HG03520 (cell line): ENCODE measurements at regions not wholly inside any gene's neighbourhood (a gene's known extent, or its start where the extent isn't known, plus 50 kb on each side); places are given as distances from the start of the nearest gene placed in this dataset.
"Not testable (repeated sequence)": the region's sequence is repeated elsewhere in the genome, so short reads cannot be mapped to it uniquely, and the experiment has no call there.

Experiments used
- ATAC-seq: cut with Tn5 transposase; IDR thresholded peaks from one replicate; pipeline ENCODE4 v1.9.1; 2021; ENCODE audit warnings: mild to moderate bottlenecking, moderate library complexity; ENCODE audit not compliant: unreplicated experiment

DNA sequence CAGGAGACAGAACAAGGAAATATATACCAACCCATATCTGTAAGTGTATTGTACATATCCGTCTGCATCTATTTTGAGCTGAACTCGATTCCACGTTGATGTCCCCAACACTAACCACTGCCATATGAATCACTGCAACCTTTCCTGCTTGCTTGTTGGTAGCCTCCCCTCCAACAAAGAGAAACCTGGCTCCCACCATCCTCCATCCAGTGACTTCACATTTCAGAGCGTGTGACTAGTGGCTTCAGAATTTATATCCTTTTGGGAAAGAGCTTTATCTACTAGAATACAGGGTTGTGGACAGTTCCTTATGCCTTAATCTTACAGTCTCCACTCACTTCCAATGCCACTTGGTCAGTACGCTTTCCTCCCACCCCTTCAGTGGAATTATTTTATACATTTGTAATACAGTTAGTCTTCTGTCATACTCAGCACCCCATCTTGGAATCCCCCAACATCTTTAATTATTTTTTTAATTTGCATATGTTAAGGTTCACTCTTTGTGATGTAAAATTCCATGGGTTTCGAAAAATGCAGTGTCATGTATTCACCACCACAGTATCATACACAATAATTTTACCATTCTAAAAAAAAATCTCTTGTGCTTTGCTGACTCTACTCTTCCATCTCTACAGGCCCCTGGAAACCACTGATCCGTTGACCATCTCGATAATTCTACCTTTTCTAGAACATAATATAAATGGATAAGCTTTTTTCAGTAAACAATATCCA, 264.7 kb downstream of the BCL2L11 start:
- not testable (repeated sequence) for ATAC-seq

DNA sequence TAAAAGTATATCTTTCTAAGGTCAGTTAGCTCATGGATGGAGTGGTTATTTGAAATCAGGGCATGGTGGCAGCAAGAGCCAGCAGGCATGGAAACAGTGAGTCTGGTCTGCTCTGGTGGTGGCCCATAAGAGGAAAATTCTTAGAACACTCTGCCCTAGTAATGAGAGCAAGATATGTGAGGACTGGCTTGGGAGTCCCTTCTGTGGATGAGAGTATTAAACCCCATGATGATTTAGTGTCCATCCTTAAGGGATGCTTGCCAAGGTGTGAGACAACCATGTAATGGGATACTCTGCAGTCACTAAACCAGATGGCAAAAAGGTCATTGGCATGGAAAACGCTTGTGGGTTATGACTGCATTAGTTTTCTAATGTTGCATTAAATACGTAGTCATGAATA, 269.9 kb downstream of the BCL2L11 start:
- not testable (repeated sequence) for ATAC-seq

DNA sequence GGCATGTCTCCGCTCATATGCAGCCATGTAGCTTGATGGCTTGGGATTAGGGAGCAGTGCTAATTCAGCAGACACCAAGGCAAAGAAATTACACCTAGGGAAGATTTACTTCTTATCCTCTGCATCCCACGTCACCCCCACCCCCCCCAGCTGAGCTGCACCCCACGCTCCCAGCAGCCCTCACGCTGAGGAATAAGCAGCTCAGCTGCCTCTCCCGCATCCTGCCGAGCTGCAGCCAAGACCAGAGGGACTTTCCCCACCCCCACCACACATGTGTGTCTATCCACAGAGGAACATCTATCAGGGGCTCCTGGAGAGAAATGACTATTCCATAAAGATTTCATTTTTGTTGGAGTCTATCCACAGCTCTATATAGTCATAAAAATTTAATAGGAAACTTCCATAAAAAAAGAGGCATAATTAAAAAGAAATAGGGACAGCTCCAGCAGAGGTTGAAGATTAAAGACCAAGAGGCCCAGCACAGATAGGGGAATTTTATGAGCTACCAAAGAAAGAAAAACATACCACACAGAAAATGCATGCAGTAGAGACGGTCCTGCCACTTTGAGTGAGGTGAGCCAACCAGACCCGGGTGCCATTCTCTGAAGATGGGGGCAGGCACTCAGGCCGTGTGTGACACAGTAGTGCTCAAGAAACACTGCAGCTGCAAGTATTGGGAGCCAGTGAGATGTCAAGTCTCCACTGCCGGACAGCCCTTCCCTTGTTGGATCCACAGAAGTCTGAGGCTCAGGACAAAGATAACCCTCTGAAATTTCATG, 274.8 kb downstream of the BCL2L11 start:
- not testable (repeated sequence) for ATAC-seq

DNA sequence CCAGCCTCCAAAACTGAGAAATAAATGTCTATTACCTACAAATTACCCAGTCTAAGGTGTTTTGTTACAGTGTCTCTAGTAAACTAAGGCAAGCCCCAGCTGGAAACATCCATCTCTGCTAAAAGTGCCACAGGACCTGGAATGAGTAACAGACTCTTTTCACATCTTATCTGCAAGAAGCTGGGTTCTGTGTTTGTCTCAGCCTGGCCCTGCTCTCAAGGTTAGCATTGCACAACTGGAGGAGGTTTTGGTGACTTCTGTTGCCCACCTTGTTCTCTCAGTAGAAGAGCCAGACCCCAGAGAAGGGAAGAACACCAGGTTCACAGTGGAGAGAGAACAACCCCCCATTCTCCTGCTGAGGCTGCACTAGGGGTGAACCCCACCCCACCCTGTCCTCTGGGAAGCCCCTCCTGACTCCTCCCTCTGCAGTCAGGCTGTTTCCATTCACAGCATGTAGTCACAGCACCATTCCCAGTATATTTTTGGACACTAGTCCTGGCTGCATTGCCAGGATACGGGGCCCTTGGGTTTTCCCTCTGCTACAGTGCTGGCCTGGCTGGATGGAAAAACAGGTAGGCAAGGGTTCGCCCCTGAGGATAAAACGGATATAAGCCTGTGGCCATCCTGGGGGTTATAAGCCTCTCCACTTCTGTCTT, 280.0 kb downstream of the BCL2L11 start:
- not testable (repeated sequence) for ATAC-seq

DNA sequence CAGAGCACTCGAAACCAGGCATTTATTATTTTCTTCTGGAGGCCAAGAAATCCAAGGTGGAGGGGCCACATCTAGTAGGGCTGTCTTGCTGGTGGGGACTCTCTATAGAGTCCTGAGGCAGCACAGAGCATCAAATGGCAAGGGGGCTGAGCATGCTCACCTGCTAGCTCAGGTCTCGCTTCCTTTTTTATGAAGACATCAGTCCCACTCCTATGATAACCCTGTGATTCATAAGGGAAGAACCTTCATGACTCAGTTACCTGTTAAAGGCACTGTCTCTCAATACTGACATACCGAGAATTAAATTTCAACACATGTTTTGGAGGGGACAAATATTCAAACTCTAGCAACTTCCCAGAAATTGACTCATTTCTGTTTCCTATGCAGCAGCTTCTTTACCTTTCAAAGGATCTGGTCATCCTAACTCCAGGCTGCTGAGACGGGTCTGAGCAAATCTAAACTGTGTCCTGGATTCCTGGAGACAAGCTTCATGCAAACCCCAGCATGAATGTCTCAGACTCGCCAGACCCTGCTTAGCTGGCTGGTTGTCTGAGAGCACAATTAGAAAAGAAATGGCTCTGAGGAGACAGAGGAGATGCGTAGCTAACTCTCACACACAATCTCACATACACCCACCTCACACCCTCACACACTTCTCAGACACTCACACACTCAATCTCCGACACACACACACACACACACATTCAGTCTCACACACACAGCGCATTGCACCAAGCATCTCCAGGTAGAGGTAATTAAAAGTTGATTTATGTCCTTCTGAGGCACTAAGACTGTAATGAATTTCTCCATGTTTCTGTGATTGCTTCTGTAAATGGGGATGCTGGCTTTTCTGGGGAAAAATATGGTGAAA, 280.8 kb downstream of the BCL2L11 start:
- not testable (repeated sequence) for ATAC-seq

DNA sequence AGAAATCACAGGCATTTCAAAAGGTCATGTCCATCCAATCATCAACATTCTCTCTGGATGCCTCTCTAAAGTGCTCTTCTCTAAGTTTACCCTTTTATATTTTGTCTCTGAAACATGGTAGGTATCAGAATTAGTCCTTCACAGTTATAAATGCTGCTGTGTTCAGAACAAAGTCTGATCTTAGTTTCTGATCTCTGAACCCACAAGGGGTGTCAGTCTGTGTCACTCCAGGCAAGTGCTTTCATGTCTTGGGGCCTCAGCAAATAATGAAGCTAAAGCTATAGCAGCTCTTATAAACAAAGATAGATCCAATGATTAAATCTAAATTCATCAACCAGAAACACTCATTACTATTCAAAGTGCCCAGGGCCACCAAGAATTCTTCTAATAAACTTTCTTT, 281.7 kb downstream of the BCL2L11 start:
- not testable (repeated sequence) for ATAC-seq

DNA sequence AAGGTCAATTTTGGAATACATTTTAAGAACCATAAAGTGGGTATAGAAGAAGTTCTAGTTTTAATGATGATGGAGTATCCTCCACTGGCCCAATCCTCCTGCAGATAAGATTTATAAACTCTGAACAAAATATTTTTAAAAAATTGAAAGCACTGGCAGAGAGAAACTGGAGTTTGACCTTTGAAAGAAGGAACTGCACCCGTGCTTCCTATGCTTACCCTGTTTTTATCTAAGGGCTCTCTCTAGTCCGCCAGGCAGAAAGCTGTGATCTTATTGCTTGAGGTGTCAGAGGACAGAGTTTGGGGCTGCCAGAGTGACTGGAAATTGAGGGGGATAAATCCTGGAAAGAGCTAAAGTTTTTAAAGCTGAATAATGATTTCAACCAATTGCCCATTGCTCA, 282.6 kb downstream of the BCL2L11 start:
- ATAC-seq, result not testable (repeated sequence)

DNA sequence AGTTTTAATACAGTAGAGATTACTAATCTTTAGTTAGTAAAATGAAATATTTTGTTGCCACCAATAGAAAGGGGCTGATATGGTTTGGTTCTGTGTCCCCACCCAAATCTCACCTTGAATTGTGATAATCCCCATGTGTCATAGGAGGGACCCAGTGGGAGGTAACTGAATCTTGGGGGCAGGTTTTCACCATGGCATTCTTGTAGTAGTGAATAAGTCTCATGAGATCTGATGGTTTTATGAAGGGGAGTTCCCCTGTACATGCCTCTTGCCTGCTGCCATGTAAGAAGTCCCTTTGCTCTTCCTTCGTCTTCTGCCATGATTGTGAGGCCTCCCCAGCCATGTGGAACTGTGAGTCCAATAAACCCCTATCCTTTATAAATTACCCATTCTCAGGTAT, 285.9 kb downstream of the BCL2L11 start:
- ATAC-seq, result not testable (repeated sequence)

DNA sequence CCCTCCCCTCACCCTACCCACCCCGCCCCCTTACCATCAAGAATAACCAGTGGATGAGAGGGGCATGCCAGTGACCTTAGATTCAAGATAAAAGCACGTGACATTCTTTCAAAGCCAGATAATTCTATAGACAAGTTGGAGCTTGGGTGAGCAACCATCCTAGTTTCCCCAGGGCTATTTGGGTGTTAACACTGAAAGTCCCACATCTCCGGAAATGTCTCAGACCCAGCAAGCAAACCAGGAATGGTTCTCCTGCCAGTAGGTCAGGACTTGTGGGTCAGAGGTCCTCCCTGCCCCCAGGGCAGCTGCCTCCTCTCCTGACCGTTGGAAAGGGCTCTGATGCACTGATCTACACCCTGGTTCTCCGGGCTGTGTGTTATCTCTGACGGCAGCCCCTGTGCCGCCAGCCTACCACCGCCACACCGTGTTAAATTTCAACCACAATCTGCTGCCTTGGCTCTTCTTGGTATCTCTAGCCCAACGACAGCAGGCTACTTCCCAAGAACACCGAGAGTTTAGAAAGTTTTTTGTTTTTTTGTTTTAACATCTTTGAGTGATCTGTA, 287.0 kb downstream of the BCL2L11 start:
- ATAC-seq, result not testable (repeated sequence)

DNA sequence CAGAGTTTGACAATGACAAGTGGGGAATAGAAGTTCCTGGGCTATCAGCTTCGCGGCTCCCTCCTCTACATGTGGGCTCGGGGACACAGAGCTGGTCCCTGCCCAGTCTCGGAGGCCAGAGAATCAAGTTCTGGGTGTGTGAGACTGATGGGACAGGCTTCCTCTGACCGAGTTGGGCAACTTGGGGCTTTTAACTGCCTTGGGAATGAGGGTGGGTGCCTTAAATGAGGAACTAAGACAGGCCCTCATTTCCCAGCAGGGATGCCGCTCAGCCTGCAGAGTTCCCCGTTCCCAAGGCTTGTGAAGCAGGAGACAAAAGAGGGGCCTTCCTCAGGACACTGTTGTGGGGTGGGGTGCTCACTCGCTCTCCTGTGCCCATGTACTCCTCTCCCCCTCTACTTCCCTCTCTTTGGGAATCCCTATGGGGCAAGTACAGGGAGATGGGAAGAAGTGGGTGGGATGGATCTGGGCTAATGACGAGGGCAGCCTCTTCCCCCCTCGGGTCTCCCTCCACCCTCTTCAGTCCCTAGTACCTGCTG, 290.2 kb downstream of the BCL2L11 start:
- not testable (repeated sequence) for ATAC-seq

DNA sequence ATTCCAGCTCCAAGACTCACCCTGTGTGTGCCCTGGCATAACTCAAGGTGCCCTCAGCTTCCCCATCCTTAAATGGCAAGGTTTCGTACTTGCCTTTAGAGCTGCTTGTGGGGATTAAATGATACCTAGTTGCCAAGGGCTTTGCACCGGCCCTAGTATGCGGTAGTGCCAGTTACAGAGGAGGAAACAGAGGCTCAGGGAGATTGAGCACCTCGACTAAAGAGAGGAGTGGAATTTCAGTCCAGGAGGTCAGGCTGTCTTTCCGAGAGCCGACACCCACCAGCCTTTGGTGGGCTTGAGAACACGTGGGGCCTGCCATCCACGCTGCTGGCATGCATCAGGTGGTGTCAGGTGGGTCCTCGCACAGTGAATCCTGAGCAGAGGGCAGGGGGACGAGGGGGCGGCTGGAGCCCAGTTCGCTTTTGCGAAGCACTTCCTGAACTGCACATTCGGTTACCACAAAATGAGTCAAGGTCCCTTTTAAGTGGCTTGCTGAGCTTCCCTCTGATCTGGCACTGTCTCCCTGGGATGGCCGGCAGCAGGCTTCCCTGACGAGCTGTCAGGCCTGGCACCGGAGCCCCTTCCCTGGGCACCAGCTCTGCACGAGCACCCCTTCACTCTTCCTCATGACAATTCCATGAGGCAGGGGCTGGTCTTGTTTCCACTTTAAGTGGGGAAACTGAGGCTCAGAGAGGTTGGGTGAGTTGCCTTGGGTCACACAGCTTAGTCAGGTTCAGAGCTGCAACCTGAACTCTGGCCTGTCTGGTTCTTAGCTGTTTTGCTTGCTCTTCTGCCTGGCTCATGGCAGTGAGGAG, 291.4 kb downstream of the BCL2L11 start:
- not testable (repeated sequence) for ATAC-seq

DNA sequence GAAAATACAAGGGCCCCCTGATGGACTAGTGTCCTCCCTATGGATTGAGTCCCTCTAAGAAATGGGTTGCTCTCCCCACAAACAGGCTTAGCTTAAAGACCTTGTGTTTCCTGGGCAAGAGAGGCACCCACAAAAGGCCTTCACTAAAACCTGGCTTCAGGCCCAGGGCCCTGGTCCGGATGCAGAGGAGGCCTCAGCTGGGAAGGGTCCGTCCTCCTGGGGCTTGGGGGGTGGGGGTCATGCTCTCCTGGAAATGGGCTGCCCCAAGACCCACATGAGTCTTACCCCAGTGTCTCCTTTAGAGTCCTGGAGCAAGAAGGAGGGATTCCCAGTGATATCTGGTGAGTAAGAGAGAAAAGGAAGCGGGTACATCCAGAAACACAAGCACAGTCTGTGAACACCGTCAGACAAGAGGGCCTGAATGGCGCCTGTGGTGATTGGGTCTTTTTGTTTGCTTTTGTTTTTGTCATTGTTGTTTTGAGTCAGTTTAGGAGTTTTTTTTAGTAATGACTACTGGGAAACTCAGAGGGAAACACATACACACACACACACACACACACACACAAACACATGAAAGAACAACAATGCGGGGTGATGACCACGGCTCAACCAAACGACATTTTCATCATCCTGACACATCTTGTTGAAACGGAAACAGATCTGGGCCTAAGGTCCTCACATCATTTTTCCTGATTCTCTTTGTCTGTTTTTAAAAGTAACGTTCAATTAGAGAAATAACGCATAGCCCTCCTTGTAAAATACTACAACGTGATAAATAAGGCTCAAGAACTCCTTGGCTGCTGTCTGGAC, 292.3 kb downstream of the BCL2L11 start:
- not testable (repeated sequence) for ATAC-seq

DNA sequence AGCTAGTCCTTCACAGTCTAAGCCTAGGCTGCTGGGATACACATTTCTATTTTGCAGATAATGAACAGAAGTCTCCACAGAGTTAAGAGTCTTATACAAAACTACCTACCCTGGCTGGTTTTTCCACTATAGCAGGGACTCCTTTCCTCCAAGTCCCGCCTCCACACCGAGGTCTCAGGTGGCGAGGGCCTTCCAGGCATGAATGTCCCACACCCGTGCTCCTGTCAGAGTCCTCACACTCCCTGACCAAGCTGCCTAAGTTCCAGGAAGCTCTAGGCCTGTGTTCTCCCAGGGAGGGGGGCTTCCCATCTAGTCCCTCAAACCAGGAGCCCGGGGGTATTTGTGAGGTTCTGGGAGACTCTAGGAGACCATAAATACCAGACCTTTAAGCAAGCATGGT, 293.2 kb downstream of the BCL2L11 start:
- ATAC-seq, result not testable (repeated sequence)

DNA sequence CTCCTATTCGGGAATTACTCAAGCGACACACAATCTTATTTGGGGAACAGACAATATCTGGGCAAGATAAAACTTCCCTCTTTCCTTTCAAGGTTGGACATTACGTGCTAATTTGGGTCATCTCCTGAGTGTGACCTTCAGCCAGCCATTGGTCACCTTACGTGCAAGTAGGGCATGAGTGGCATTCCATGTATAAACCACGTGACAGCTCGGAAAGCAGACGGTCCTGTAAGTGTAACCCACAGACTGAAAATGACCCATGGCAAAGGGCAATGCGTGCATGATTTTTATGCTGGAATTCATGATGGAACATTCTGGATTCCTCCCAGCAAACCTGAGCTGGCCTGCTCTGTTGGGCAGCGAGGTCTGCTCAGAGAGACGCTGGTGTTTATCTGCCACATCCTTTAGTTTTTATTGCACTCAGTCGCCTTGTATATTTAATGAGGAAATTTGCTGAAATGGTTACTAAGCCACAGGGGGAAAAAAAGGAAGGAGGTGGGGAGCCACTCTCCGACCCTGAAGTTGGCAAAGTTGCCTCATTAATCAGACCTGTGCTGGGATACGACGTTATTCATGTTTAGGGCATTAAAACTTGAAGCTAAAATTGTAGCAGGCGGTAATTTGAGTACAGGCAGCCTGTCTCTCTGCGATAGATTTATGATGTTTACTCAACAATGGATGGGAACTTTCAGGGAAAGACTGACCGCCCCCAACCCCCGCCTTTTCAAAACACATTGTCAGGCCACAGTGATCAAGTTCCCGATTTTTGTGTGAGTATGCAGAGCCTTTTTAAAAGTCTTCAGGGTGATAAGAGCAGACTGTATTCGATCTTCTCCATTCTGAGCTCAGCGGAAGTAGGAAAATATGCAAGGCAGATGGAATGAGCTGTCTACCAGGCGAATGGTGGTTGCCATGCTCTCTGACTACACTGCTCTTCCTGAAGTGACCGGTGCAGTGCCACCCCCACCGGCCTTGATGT, 295.3 kb downstream of the BCL2L11 start:
- ATAC-seq, result not testable (repeated sequence)

DNA sequence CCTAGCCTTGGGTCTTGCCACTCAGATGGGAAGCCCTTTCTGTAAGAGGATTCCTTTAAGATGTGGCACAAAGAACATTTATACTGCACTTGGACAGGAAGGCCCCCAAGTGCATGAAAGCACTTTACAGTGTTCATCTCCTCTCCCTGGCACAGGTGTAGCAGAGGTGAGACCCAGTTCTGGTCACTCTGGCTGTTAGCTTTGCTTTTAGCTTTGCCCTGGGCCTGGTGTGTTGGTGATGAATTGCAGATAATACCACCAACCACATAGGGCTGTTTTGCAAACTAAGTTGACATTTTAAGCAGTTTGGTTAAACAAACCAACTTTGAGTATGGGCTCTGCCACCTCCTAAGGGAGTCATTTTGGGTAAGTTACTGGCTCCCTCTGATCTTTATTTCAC, 296.3 kb downstream of the BCL2L11 start:
- ATAC-seq, result not testable (repeated sequence)

DNA sequence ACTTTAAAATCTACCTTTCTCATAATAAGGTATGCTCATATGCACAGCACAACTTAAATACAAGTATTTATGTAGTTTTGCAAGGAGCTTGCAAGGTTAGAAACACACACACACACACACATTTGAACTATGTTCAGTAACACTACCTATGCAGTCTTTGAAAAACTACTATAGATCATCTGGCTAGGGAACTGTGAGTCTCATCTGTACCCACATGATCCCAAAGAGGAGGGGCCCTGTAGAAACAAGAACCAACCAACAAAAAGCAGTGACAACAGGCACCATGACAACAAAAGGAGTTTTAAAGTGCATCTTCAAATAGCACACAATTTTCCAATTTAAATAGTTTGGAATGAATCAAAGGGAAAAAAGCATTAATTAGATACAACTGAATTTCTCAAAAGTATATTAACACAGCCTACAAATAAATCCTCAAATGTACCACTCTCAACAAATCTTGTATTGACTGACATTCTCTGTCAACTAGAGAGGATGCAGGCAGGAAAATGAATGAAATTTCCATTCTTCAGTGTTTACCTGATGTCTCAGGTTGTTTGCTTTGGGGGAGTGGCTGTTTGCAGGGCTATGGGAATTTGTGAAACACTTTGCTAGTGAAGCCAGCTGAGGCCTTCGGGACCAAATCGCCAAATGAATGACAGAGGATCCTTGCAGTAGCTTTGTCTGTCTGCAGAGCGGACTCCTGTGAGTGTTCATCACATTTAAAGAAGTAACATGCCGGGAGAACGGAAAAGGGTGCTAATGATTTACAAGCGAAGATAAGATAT, 297.6 kb downstream of the BCL2L11 start:
- not testable (repeated sequence) for ATAC-seq
